ENCODE measurements at regions not wholly inside any gene's neighbourhood (a gene's known extent, or its start where the extent isn't known, plus 50 kb on each side); places are given as distances from the start of the nearest gene placed in this dataset.

DNA sequence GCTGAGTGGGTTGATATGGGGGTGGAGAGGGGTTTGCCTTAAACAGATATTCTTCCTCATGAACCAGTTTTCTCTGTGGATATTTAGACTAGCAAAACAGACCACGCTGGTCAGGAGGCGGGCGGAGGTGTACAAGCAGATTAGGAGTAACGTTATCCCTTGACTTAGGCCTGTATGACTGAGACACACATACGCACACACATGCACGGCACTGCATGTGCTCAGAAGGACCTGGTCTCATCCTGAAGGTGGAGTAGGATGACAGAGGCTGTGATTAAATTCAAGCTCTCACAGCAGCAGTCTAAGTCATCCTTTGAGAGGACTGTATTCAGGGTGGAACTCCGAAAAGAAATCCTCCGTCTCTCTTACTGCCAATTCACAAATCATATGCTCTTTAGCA, 209.7 kb downstream of the DIRAS2 start:
- no peak for TF ChIP-seq POLR2A (IDR thresholded peaks at IDR 0.05; ENCODE audit: low read length)
- no peak for TF ChIP-seq GATA1 (IDR thresholded peaks at IDR 0.05; ENCODE audit: low read depth, low read length)
